Right cardiac atrium (tissue), 5 donors: ENCODE measurements at regions not wholly inside any gene's neighbourhood (a gene's known extent, or its start where the extent isn't known, plus 50 kb on each side); places are given as distances from the start of the nearest gene placed in this dataset.

Experiments
- ATAC-seq, 2 donors: fragments of 200-7000 bp; cut with Tn5 transposase; one replicate each; pipeline versions ENCODE4 v1.8.0 to v1.9.1; 2020; ENCODE audit warnings: moderate library complexity in 2 of 2, mild to moderate bottlenecking in 1 of 2
- DNase-seq, 3 donors: peaks; one replicate each; pipeline ENCODE4 v3.0.0-alpha.2; 2020
- H3K27ac ChIP-seq: one replicate; pipeline ENCODE4 v1.5.1; 2013; ENCODE audit warnings: mild to moderate bottlenecking, low read length, control low read depth, moderate library complexity
- H3K27me3 ChIP-seq: one replicate; pipeline ENCODE4 v1.6.1; 2013; ENCODE audit not compliant: control insufficient read depth, insufficient read depth
- H3K4me1 ChIP-seq: one replicate; pipeline ENCODE4 v1.6.1; 2013; ENCODE audit warnings: low read length; ENCODE audit not compliant: control insufficient read depth, insufficient read depth
- H3K4me3 ChIP-seq: one replicate; pipeline ENCODE4 v1.5.1; 2013; ENCODE audit warnings: low read length, control low read depth
- H3K9me3 ChIP-seq: one replicate; pipeline ENCODE4 v1.6.1; 2013; ENCODE audit warnings: low read length; ENCODE audit not compliant: control insufficient read depth
- WGBS: extraction: QIAGEN DNeasy Blood & Tissue Kit; methylation state at CpG from one replicate; pipeline ENCODE4 v1.1.7; 2013; 5-methylcytosine and 5-hydroxymethylcytosine counted together
- intact Hi-C, 4 donors: fragments of 100-400 bp; cut with DNase I; formaldehyde crosslinking; loops; one replicate each; pipeline versions ENCODE4 v1.11.0 to v1.14.0; 2022 to 2023
- donor health status: healthy with polysubstance abuse.
- donor health status: DM: no; HTN: yes; CAD: no.
- donor health status: DM: no; HTN: no; CAD: no.
- donor health status: DM: no; HTN: yes; CAD: no; lungs with severe emphysema.
- donor health status: DM: yes; HTN: yes; CAD: no.

GRCh38 chr5:155735388-155735787 lies 591.6 kb upstream of the SGCD start:
- no peaks in the 10 kb centered on the region for H3K9me3 ChIP-seq
- intact Hi-C loops = no loop called here
- ATAC-seq (peak in 1 of 2 donors; percentile 44), DNase-seq (peak; percentile 25 to 79 (median 75))
- no peaks in the 10 kb centered on the region for H3K27me3 ChIP-seq
- no peak overlapping the region for H3K27ac ChIP-seq
- WGBS = 45% methylated on average over 2 of the region's 2 CpGs
- no peak overlapping the region for H3K4me3 ChIP-seq
- H3K4me1 ChIP-seq = peaks cover 5% of the 10 kb centered on the region

- no peak for ATAC-seq
- H3K27me3 ChIP-seq = no peaks in the 10 kb centered on the region
- WGBS = 93% methylated on average over 2 of the region's 2 CpGs
- H3K27ac ChIP-seq = no peak overlapping the region
- no peak overlapping the region for H3K4me3 ChIP-seq
- no peaks in the 10 kb centered on the region for H3K9me3 ChIP-seq
- peaks cover 1% of the 10 kb centered on the region for H3K4me1 ChIP-seq
- intact Hi-C loops = no loop called here
- no peak for DNase-seq
Observed at GRCh38 chr5:155738616-155739015, 588.3 kb upstream of the SGCD start.

GRCh38 chr5:155746367-155747038 lies 580.5 kb upstream of the SGCD start:
- DNase-seq (no peak), ATAC-seq (no peak)
- no peaks in the 10 kb centered on the region for H3K27me3 ChIP-seq
- intact Hi-C loops = no loop called here
- whole genome bisulfite sequencing = 4% methylated on average over 1 of the region's 1 CpG
- H3K4me3 ChIP-seq = no peak overlapping the region
- H3K4me1 ChIP-seq = no peaks in the 10 kb centered on the region
- no peaks in the 10 kb centered on the region for H3K9me3 ChIP-seq
- no peak overlapping the region for H3K27ac ChIP-seq

GRCh38 chr5:155750101-155750500 lies 576.9 kb upstream of the SGCD start:
- H3K27me3 ChIP-seq = no peaks in the 10 kb centered on the region
- intact Hi-C loops = no loop called here
- no peak for DNase-seq
- H3K4me3 ChIP-seq = no peak overlapping the region
- H3K27ac ChIP-seq = no peak overlapping the region
- no peaks in the 10 kb centered on the region for H3K9me3 ChIP-seq
- 45% methylated on average over 2 of the region's 2 CpGs for WGBS
- H3K4me1 ChIP-seq = no peaks in the 10 kb centered on the region
- no peak for ATAC-seq

GRCh38 chr5:155750571-155750970 lies 576.4 kb upstream of the SGCD start:
- no peak for ATAC-seq
- Histone ChIP-seq H3K27ac (no peak overlapping the region), H3K9me3 (no peaks in the 10 kb centered on the region), H3K4me1 (no peaks in the 10 kb centered on the region), H3K4me3 (no peak overlapping the region), H3K27me3 (no peaks in the 10 kb centered on the region)
- no peak for DNase-seq
- intact Hi-C loops = no loop called here

GRCh38 chr5:155753943-155754581 lies 572.9 kb upstream of the SGCD start:
- peak; percentile 59 to 61 for ATAC-seq
- Histone ChIP-seq H3K27ac (peak overlapping the region; percentile 58), H3K9me3 (no peaks in the 10 kb centered on the region), H3K4me3 (no peak overlapping the region), H3K4me1 (no peaks in the 10 kb centered on the region), H3K27me3 (no peaks in the 10 kb centered on the region)
- WGBS = 47% methylated on average over 3 of the region's 3 CpGs
- intact Hi-C loops = no loop called here
- no peak for DNase-seq

GRCh38 chr5:155759252-155759651 lies 567.7 kb upstream of the SGCD start:
- WGBS = 96% methylated on average over 2 of the region's 2 CpGs
- DNase-seq = no peak
- Histone ChIP-seq H3K27me3 (no peaks in the 10 kb centered on the region), H3K9me3 (no peaks in the 10 kb centered on the region), H3K4me1 (peaks cover under 1% of the 10 kb centered on the region), H3K4me3 (no peak overlapping the region), H3K27ac (no peak overlapping the region)
- intact Hi-C loops = no loop called here
- no peak for ATAC-seq

- no peak overlapping the region for H3K4me3 ChIP-seq
- ATAC-seq (no peak), DNase-seq (no peak)
- H3K27ac ChIP-seq = no peak overlapping the region
- H3K9me3 ChIP-seq = no peaks in the 10 kb centered on the region
- H3K27me3 ChIP-seq = no peaks in the 10 kb centered on the region
- H3K4me1 ChIP-seq = peaks cover 4% of the 10 kb centered on the region
- intact Hi-C loops = no loop called here
Observed at GRCh38 chr5:155759984-155760383, 567.0 kb upstream of the SGCD start.

- no peaks in the 10 kb centered on the region for H3K27me3 ChIP-seq
- H3K4me1 ChIP-seq = peaks cover 4% of the 10 kb centered on the region
- intact Hi-C loops = no loop called here
- WGBS = 89% methylated on average over 2 of the region's 2 CpGs
- no peaks in the 10 kb centered on the region for H3K9me3 ChIP-seq
- no peak overlapping the region for H3K4me3 ChIP-seq
- DNase-seq = no peak
- no peak for ATAC-seq
- H3K27ac ChIP-seq = no peak overlapping the region
Observed at GRCh38 chr5:155761502-155761901, 565.5 kb upstream of the SGCD start.

- peaks cover 4% of the 10 kb centered on the region for H3K4me1 ChIP-seq
- ATAC-seq = no peak
- no peaks in the 10 kb centered on the region for H3K27me3 ChIP-seq
- intact Hi-C loops = no loop called here
- WGBS = 79% methylated on average over 2 of the region's 2 CpGs
- H3K27ac ChIP-seq = no peak overlapping the region
- no peaks in the 10 kb centered on the region for H3K9me3 ChIP-seq
- no peak overlapping the region for H3K4me3 ChIP-seq
- no peak for DNase-seq
Observed at GRCh38 chr5:155765715-155766114, 561.2 kb upstream of the SGCD start.

GRCh38 chr5:155767470-155767869 lies 559.5 kb upstream of the SGCD start:
- 67% methylated on average over 2 of the region's 2 CpGs for WGBS

GRCh38 chr5:155768332-155768731 lies 558.6 kb upstream of the SGCD start:
- WGBS = 72% methylated on average over 3 of the region's 3 CpGs
- ATAC-seq (no peak), DNase-seq (no peak)
- no peak overlapping the region for H3K27ac ChIP-seq
- peaks cover 4% of the 10 kb centered on the region for H3K4me1 ChIP-seq
- H3K9me3 ChIP-seq = no peaks in the 10 kb centered on the region
- intact Hi-C loops = no loop called here
- H3K4me3 ChIP-seq = no peak overlapping the region
- H3K27me3 ChIP-seq = no peaks in the 10 kb centered on the region

More at GRCh38 chr5:155767470-155767869, 559.5 kb upstream of the SGCD start:
- intact Hi-C loops = no loop called here
- Histone ChIP-seq H3K27me3 (no peaks in the 10 kb centered on the region), H3K4me3 (no peak overlapping the region), H3K9me3 (no peaks in the 10 kb centered on the region), H3K4me1 (peaks cover 4% of the 10 kb centered on the region), H3K27ac (no peak overlapping the region)
- no peak for DNase-seq
- no peak for ATAC-seq
